Lung (tissue), 11 donors: ENCODE measurements at regions not wholly inside any gene's neighbourhood (a gene's known extent, or its start where the extent isn't known, plus 50 kb on each side); places are given as distances from the start of the nearest gene placed in this dataset.
A peak's percentile ranks its signal among the peaks of the same experiment; 100 is the strongest.

Experiments
- ATAC-seq: fragments of 200-7000 bp; cut with Tn5 transposase; one replicate; pipeline ENCODE4 v1.9.1; 2020; ENCODE audit warnings: moderate number of reproducible peaks; ENCODE audit not compliant: insufficient read depth, low FRiP score
- DNase-seq, 3 donors: peaks; one replicate each; pipeline ENCODE4 v3.0.0-alpha.2; 2013 to 2017
- H3K27ac ChIP-seq, 2 donors: one replicate each; pipeline ENCODE4 v1.5.1; 2013; ENCODE audit warnings: mild to moderate bottlenecking in 2 of 2, moderate library complexity in 2 of 2, control low read depth in 1 of 2, inconsistent platforms in 1 of 2, low read depth in 1 of 2, low read length in 1 of 2
- H3K27me3 ChIP-seq, 3 donors: one replicate each; pipeline ENCODE4 v1.5.1; 2013; ENCODE audit warnings: low read length in 2 of 3; ENCODE audit not compliant: control insufficient read depth in 3 of 3, insufficient read depth in 3 of 3
- H3K36me3 ChIP-seq, 4 donors: one replicate each; pipeline ENCODE4 v1.5.1; 2013; ENCODE audit warnings: low read length in 4 of 4, mild to moderate bottlenecking in 1 of 4, moderate library complexity in 1 of 4; ENCODE audit not compliant: control insufficient read depth in 4 of 4, insufficient read depth in 4 of 4
- H3K4me1 ChIP-seq, 5 donors: one replicate each; pipeline ENCODE4 v1.5.1; 2013; ENCODE audit warnings: low read length in 5 of 5, mild to moderate bottlenecking in 2 of 5, moderate library complexity in 1 of 5; ENCODE audit not compliant: control insufficient read depth in 5 of 5, insufficient read depth in 5 of 5
- H3K4me3 ChIP-seq: one replicate; pipeline ENCODE4 v1.5.1; 2013; ENCODE audit warnings: mild to moderate bottlenecking, control low read depth, moderate library complexity
- H3K9ac ChIP-seq, 2 donors: one replicate each; pipeline ENCODE4 v1.5.1; 2013; ENCODE audit warnings: low read length in 2 of 2, control low read depth in 1 of 2; ENCODE audit not compliant: insufficient read depth in 1 of 2
- H3K9me3 ChIP-seq, 4 donors: one replicate each; pipeline ENCODE4 v1.5.1; 2013; ENCODE audit warnings: low read length in 3 of 4, mild to moderate bottlenecking in 1 of 4, moderate library complexity in 1 of 4; ENCODE audit not compliant: control insufficient read depth in 4 of 4, insufficient read depth in 3 of 4
- WGBS, 2 donors: extraction: QIAGEN DNeasy Blood & Tissue Kit; methylation state at CpG; one replicate each; pipeline ENCODE4 v1.1.7; 2013; 5-methylcytosine and 5-hydroxymethylcytosine counted together
- TF ChIP-seq, protein P1 (sequence below): IDR thresholded peaks from 2 replicates; pipeline ENCODE4 v1.5.1; 2012; ENCODE audit warnings: mild to moderate bottlenecking; ENCODE audit errors: control extremely low read depth, extremely low read depth
- donor health status: control.
- donor health status: control.
- donor health status: Bipolar disorder and iron deficiency.
- donor health status: healthy.
- donor health status: DM: yes; HTN: yes; CAD: no.

GRCh38 chr5:28495876-28496275, 1457.5 kb upstream of the CDH9 start:
- TF ChIP-seq, protein P1, sequence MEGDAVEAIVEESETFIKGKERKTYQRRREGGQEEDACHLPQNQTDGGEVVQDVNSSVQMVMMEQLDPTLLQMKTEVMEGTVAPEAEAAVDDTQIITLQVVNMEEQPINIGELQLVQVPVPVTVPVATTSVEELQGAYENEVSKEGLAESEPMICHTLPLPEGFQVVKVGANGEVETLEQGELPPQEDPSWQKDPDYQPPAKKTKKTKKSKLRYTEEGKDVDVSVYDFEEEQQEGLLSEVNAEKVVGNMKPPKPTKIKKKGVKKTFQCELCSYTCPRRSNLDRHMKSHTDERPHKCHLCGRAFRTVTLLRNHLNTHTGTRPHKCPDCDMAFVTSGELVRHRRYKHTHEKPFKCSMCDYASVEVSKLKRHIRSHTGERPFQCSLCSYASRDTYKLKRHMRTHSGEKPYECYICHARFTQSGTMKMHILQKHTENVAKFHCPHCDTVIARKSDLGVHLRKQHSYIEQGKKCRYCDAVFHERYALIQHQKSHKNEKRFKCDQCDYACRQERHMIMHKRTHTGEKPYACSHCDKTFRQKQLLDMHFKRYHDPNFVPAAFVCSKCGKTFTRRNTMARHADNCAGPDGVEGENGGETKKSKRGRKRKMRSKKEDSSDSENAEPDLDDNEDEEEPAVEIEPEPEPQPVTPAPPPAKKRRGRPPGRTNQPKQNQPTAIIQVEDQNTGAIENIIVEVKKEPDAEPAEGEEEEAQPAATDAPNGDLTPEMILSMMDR: no peak
- no peak overlapping the region for H3K9ac ChIP-seq
- H3K4me1 ChIP-seq: no peaks in the 10 kb centered on the region
- DNase-seq: peak in 1 of 3 donors; percentile 1
- ATAC-seq: no peak
- H3K27me3 ChIP-seq: no peaks in the 10 kb centered on the region
- H3K27ac ChIP-seq: no peak overlapping the region
- peaks cover 0 to 3% (median 0%) of the 10 kb centered on the region in 4 donors for H3K9me3 ChIP-seq
- H3K4me3 ChIP-seq: no peak overlapping the region
- WGBS, 2 donors: 73 to 76% methylated on average over 3 of the region's 3 CpGs
- no peaks in the 10 kb centered on the region for H3K36me3 ChIP-seq

DNA sequence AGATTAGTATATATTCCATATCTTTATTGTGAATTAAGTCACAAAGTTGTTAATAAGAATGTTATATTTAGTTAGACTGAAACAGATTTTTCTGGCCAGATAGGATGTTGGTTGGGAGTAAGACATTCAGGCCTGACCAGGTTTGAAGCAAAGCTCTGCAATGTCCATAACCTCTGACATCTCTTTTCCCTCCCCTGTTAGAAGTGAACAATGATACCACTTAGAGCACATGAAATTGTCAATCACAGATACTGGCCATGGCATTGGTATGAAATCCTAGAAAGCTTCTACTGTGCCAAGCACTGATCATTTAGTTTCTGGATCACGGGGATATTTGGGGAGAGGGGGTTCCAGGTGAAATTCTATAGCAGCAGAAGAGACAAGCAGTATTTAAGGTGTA, 1455.1 kb upstream of the CDH9 start:
- H3K9ac ChIP-seq: no peak overlapping the region
- no peaks in the 10 kb centered on the region for H3K27me3 ChIP-seq
- H3K36me3 ChIP-seq: no peaks in the 10 kb centered on the region
- H3K4me3 ChIP-seq: no peak overlapping the region
- ATAC-seq (no peak), DNase-seq (no peak)
- WGBS, 2 donors: 74 to 81% methylated on average over 1 of the region's 1 CpG
- TF ChIP-seq, protein P1: no peak
- peaks cover 0 to 5% (median 0%) of the 10 kb centered on the region in 4 donors for H3K9me3 ChIP-seq
- H3K27ac ChIP-seq: no peak overlapping the region
- H3K4me1 ChIP-seq: no peaks in the 10 kb centered on the region

GRCh38 chr5:28488752-28489151, 1450.4 kb upstream of the CDH9 start:
- Histone ChIP-seq H3K27me3 (no peaks in the 10 kb centered on the region), H3K9ac (no peak overlapping the region), H3K9me3 (peaks cover 0 to 5% (median 0%) of the 10 kb centered on the region in 4 donors), H3K4me1 (no peaks in the 10 kb centered on the region), H3K27ac (no peak overlapping the region), H3K36me3 (no peaks in the 10 kb centered on the region), H3K4me3 (no peak overlapping the region)
- TF ChIP-seq, protein P1: no peak
- DNase-seq (no peak), ATAC-seq (no peak)
- 71 to 75% methylated on average over 2 of the region's 2 CpGs for WGBS, 2 donors

GRCh38 chr5:28483327-28484025, 1445.1 kb upstream of the CDH9 start:
- Histone ChIP-seq H3K4me1 (no peaks in the 10 kb centered on the region), H3K27ac (no peak overlapping the region), H3K27me3 (no peaks in the 10 kb centered on the region), H3K4me3 (no peak overlapping the region), H3K36me3 (no peaks in the 10 kb centered on the region), H3K9me3 (peaks cover 0 to 3% (median under 1%) of the 10 kb centered on the region in 4 donors), H3K9ac (no peak overlapping the region)
- DNase-seq (no peak), ATAC-seq (no peak)
- 84 to 87% methylated on average over 21 of the region's 21 CpGs for WGBS, 2 donors
- TF ChIP-seq, protein P1: no peak
